Prostate gland (tissue), 2 donors: ENCODE measurements at regions not wholly inside any gene's neighbourhood (a gene's known extent, or its start where the extent isn't known, plus 50 kb on each side); places are given as distances from the start of the nearest gene placed in this dataset.

Experiments
- POLR2A ChIP-seq: fragments of 450-650 bp; IDR thresholded peaks from one replicate; pipeline ENCODE4 v1.6.1; 2016; ENCODE audit warnings: antibody characterized with exemption, mild to moderate bottlenecking
- POLR2AphosphoS5 ChIP-seq: sonication (generic); formaldehyde crosslinking; IDR thresholded peaks from one replicate; pipeline ENCODE4 v1.6.1; 2017; ENCODE audit warnings: antibody characterized with exemption
- TF ChIP-seq, protein P1 (sequence below), 4 experiments: fragments of 200-600 bp in 2 of 4; fragments of 450-650 bp in 2 of 4; sonication (generic) in 2 of 4; IDR thresholded peaks; 1 replicate in 3 of 4; 2 replicates in 1 of 4; pipeline ENCODE4 v1.5.1; 2016 to 2019; ENCODE audit warnings: antibody characterized with exemption in 4 of 4, mild to moderate bottlenecking in 2 of 4, moderate library complexity in 2 of 4

DNA sequence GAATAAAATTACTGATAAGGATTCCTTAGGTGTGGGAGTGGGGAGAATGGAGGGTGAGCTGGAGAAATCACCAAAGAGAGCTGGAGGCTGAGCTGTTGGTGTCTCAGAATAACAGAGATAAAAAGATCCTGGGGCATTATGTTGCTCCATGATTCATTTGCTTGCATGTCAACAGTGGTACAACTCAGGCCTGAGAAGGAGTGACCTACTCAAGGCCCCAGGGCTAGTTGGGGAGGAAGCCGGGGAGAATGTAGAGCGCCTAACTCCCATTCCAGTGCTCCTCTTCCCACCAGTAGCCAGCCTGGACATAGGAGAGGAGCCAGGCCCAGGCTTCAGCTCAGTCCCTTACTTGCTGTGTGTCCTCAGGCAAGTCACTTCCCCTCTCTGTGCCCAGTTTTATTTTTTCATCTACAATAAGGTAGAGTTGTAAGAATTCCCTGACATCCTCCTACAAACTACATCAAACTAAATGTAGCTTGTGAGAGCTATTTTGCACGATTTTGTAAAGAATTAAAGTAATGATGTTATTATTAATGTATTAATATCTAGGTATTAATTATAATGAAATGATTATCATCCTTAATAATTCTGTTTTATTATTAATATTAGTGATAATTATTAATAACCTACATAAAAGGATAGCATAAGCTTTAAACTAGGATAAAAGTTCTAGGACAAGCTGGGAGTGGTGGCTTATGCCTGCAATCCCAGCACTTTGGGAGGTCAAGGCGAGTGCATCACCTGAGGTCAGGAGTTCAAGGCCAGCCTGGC lies 250.9 kb upstream of the SULF2 start:
- no peak for TF ChIP-seq POLR2A
- TF ChIP-seq, protein P1, sequence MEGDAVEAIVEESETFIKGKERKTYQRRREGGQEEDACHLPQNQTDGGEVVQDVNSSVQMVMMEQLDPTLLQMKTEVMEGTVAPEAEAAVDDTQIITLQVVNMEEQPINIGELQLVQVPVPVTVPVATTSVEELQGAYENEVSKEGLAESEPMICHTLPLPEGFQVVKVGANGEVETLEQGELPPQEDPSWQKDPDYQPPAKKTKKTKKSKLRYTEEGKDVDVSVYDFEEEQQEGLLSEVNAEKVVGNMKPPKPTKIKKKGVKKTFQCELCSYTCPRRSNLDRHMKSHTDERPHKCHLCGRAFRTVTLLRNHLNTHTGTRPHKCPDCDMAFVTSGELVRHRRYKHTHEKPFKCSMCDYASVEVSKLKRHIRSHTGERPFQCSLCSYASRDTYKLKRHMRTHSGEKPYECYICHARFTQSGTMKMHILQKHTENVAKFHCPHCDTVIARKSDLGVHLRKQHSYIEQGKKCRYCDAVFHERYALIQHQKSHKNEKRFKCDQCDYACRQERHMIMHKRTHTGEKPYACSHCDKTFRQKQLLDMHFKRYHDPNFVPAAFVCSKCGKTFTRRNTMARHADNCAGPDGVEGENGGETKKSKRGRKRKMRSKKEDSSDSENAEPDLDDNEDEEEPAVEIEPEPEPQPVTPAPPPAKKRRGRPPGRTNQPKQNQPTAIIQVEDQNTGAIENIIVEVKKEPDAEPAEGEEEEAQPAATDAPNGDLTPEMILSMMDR (IDR thresholded peaks at IDR 0.05) = no peak
- TF ChIP-seq POLR2AphosphoS5 = no peak
